ACHN (cell line): ENCODE measurements at regions not wholly inside any gene's neighbourhood (a gene's known extent, or its start where the extent isn't known, plus 50 kb on each side); places are given as distances from the start of the nearest gene placed in this dataset.
"Not testable (repeated sequence)": the region's sequence is repeated elsewhere in the genome, so short reads cannot be mapped to it uniquely, and the experiment has no call there.

Experiments
- DNase-seq: peaks from one replicate; pipeline ENCODE4 v3.0.0-alpha.2; 2015
- in situ Hi-C: cut with HindIII; loops from 2 replicates; pipeline ENCODE4 v1.10.0; 2017; ENCODE audit warnings: low sequenced_read_pairs, low pct_ligation_motif_present, low pct_unique_long_range_greater_than_20kb

GRCh38 chr5:17113174-17113958 lies 104.1 kb upstream of the BASP1 start:
- in situ Hi-C loops = no loop called here
- DNase-seq = peak; percentile 57

DNA sequence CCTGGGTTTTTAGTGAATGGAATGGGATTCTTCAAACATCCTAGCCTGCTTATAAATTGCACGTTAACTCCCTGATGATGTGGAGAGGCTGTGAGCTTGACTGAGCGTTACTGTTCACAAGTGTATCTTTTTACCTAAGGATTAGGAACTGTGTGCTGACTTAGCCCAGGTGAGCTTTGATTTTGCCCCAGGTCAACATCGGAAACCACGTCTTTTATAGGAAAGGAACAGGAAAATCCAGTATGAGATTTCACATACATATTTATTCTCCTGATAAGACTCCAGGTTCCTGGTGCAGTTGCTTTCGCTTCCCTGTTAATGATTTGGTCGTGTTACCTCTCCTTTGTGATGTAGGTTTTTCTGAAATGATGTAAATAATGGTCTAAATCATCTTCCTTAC lies 103.2 kb upstream of the BASP1 start:
- DNase-seq = no peak
- in situ Hi-C loops = no loop called here

DNA sequence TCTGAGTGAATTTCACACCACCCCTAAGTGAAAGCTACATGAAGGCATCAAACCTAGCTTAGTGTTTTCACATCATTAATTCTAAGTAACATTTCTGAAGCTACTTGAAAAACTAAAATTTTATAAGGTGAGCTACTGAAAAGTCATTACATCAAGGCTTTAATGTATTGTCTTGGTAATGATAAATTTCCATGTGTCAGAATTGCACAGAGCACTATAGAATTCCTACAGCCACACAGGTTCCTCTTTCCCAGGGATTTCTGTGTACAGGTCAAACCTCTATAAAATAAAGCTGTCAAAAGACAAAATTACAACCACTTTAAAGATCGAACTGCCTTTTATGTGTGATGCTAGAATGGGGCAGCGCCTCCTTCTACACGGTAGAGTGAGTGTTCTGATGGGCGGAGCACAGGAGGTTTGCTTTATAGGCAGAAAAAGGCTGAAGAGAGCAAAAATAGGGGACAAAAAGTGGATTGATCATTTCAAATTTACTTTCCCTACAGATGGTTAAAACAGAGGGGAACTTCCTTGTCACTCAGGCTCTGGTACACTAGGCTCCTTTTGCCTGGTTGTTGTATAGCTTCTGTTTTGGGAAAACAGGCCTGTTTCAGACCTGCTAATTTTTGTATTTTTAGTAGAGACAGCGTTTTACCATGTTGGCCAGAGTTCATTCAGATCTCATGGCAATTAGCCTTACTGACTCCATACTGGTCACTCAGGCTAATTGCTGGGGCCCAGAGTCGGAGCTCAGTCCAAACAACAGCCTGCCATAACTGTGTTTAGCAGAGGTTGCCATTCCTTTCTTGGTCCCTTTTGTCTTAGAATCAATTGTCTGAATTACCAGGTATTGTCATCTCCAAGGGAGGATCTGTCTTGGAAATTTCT lies 102.5 kb upstream of the BASP1 start:
- in situ Hi-C loops = no loop called here
- DNase-seq = no peak

GRCh38 chr5:17115855-17116254 lies 101.6 kb upstream of the BASP1 start:
- in situ Hi-C loops = no loop called here
- DNase-seq = no peak

- in situ Hi-C loops = no loop called here
Observed at GRCh38 chr5:17118631-17119030, 98.8 kb upstream of the BASP1 start.

DNA sequence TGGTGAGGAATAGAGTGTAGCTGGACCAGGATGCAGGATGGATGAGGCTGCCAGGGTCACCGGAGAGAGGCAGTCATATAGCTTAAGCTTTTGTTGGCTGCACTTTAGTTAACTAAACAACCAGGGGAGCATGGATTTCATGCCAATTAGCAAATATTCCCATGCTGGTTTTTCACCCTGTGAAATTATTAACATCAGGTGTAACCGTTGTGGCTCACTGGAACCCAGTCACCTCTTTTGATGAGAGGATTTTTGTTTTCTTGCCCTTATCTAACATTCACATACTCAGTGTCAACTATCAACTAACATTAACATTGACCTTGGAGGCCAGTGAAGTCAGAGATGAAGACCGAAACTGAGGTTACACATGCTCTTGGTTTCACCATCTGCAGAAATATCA lies 97.2 kb upstream of the BASP1 start:
- no peak for DNase-seq
- in situ Hi-C loops = no loop called here

More at GRCh38 chr5:17118631-17119030, 98.8 kb upstream of the BASP1 start:
- peak; percentile 75 for DNase-seq

DNA sequence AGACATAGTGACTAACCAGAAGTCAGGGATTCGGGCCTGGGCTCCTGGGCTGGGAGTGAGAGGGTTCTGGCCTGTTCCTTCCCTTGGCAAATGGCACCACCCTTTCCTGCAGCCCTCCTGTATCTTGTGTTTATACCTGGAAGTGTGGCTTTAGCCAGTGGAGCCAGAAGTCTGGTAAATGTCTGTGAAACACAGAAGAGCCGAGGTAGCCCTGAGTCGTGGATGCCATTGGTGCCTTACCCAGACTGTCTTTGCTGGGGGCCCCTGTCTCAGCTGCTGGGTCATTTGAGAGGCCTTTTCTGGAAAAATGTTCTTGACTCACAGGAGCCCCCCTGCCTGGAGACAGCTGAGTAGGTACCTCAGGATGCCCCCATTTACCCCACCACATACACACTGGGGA lies 95.7 kb upstream of the BASP1 start:
- no peak for DNase-seq
- in situ Hi-C loops = no loop called here

DNA sequence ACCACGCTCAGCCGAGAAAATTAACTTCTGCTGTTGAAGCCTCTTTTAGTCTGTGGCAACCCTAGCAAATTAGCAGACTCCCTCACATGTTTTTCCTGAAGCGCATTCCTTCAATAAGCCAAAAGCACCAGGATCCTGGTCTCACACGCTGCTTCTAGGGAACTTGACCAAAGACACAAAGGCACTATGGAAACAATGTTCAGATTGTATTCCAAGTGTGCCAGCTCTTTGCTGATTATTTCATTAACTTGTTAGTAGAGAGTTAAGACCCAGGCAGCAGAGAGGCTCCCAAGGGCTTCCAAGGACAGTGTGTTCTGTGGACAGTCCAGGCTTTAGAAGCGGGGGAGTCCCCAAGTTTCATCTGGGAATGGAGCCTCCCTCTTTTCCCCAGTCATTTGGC lies 94.4 kb upstream of the BASP1 start:
- no peak for DNase-seq
- in situ Hi-C loops = no loop called here

- DNase-seq, in situ Hi-C loops: not testable (repeated sequence)
Observed at GRCh38 chr5:17123773-17124172, 93.7 kb upstream of the BASP1 start.

DNA sequence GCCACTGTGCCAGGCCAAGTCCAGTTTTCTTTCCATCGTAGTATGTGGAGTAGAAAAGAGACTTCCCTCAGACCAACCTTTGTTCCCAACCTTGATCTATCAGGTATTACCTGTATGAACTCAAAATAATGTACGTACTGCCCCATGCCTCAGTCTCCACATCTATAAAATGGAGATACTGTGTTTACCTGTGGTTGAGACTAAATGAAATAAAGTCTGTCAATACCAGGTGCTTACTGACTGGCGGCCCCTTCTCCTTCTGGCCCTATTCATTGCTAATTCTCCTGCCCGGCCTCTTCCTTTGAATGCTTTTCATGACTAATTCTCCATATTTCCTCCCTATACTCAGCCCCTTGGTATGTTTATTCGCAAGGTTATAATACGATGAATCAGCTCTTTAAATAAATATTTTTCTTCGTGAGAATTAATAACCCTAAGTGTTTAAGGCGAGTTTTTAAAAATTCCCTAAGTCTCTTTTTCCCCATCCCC lies 89.6 kb upstream of the BASP1 start:
- in situ Hi-C loops = no loop called here
- no peak for DNase-seq

DNA sequence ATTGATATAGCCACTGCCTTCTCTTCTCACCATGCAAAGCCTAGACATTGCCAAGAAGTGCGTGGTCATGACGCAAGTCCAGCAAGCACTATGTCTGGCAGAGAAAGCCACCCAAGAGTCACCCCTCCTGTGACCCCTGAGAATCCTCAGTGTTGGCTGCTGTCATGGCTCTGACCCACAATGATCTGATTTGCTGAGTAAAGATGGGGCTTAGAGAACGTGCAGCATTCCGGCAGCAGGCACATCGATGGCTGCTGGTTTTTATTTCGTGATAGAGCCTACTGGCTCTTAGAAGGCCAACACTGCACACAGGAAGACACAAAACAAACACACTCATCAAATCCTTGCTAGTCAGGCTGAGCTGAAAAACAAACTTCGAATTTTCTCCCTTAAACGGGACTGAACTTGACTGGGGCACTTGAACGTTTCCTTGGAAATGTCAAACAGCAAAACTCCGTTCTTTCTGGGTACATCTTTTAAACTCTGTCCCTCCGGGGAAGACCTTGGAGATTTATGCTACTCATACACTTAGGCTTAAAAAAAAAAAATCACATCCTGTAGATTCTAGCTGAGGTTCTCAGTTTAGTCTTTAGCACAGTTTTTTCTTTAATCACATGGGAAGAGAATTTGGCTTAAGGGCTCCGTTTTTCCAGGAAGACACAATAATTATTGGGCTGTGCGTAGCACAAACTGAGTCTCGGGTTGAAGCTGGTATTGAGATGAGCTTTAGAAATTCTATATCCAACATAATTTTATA lies 88.2 kb upstream of the BASP1 start:
- in situ Hi-C loops = no loop called here
- no peak for DNase-seq

- in situ Hi-C loops, DNase-seq: not testable (repeated sequence)
Observed at GRCh38 chr5:17130302-17130701, 87.1 kb upstream of the BASP1 start.

- DNase-seq = peak; percentile 38
- in situ Hi-C loops = no loop called here
Observed at GRCh38 chr5:17132444-17133083, 84.9 kb upstream of the BASP1 start.

DNA sequence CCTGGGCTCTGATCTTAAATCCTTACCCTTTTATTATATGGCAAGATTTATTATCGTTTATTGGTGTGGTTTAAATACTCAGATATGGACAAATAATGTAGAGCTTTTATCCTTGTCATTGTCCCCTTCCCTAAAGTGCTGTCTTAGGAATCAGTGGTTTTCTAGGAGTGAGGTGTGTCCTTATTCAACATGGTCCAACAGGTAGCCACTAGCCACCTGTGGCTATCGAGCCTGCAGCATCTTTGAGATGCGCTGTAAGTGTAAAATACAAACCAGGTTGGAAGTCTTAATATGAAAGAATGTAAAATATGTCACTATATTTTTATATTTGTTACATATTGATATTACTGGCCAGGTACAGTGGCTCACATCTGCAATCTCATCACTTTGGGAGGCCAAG lies 82.4 kb upstream of the BASP1 start:
- in situ Hi-C loops = no loop called here
- DNase-seq = no peak

- in situ Hi-C loops = no loop called here
- no peak for DNase-seq
Observed at GRCh38 chr5:17143335-17143734, 74.1 kb upstream of the BASP1 start.

- in situ Hi-C loops = no loop called here
- DNase-seq = no peak
Observed at GRCh38 chr5:17146280-17146841, 71.1 kb upstream of the BASP1 start.

DNA sequence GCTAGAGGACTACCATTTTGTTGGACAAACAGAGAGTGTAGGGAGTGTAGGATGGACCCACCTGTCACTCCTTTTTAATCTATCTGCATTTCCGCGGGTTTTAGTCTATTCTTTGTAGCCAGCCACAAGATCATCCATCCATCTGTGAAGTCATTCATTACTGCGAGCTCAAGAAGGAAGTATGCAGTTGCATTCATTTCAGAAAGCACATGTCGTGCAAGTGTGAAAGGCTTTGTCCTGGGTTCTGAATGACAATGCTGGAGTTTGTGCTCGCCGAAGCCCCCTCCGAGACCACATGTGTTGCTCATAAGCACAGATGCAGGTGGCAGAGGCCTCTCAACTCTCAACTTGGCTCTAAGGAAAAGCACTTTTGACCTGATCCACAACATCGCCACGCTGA lies 70.3 kb upstream of the BASP1 start:
- in situ Hi-C loops = no loop called here
- no peak for DNase-seq

- in situ Hi-C loops = no loop called here
- DNase-seq = no peak
Observed at GRCh38 chr5:17147617-17148016, 69.8 kb upstream of the BASP1 start.
